ENCODE measurements at regions not wholly inside any gene's neighbourhood (a gene's known extent, or its start where the extent isn't known, plus 50 kb on each side); places are given as distances from the start of the nearest gene placed in this dataset.

- TF ChIP-seq SIN3A (IDR thresholded peaks at IDR 0.05; ENCODE audit: borderline replicate concordance, insufficient read depth, low read length) (no peak), REST (IDR thresholded peaks at IDR 0.05; ENCODE audit: insufficient read depth in 1 of 2, low read depth in 2 of 2, low read length in 2 of 2) (no peak), TAF1 (IDR thresholded peaks at IDR 0.05; ENCODE audit: borderline replicate concordance, insufficient read depth, low read length) (no peak), POLR2AphosphoS5 (IDR thresholded peaks at IDR 0.05; ENCODE audit: low read depth, low read length) (no peak), FOXP2 (optimal IDR thresholded peaks at IDR 0.05; ENCODE audit: borderline replicate concordance, extremely low read depth, extremely low read length, insufficient read depth) (no peak)
Observed at GRCh38 chr17:36835036-36835435, 102.2 kb upstream of the LHX1 start.
